ENCODE measurements at regions not wholly inside any gene's neighbourhood (a gene's known extent, or its start where the extent isn't known, plus 50 kb on each side); places are given as distances from the start of the nearest gene placed in this dataset.
"Not testable (repeated sequence)": the region's sequence is repeated elsewhere in the genome, so short reads cannot be mapped to it uniquely, and the experiment has no call there.

- DNase-seq, result no peak
These were observed 78.1 kb upstream of the HABP2 start for GRCh38 chr10:113474752-113475151.

- DNase-seq, result no peak
These were observed 77.5 kb upstream of the HABP2 start for GRCh38 chr10:113475381-113475807.

GRCh38 chr10:113476191-113476590 is 76.7 kb upstream of the HABP2 start:
- no peak for DNase-seq

- no peak for DNase-seq
These were observed 76.2 kb upstream of the HABP2 start for GRCh38 chr10:113476673-113477072.

- DNase-seq, result no peak
These were observed 75.4 kb upstream of the HABP2 start for GRCh38 chr10:113477451-113477850.

GRCh38 chr10:113479346-113480080 is 73.3 kb upstream of the HABP2 start:
- no peak for DNase-seq

GRCh38 chr10:113480081-113480360 is 72.8 kb upstream of the HABP2 start:
- DNase-seq, result no peak

GRCh38 chr10:113480851-113481502 is 71.9 kb upstream of the HABP2 start:
- DNase-seq, result no peak

GRCh38 chr10:113484487-113484886 is 68.4 kb upstream of the HABP2 start:
- no peak for DNase-seq

- no peak for DNase-seq
These were observed 67.1 kb upstream of the HABP2 start for GRCh38 chr10:113485736-113486135.

- no peak for DNase-seq
These were observed 66.3 kb upstream of the HABP2 start for GRCh38 chr10:113486531-113486930.

- DNase-seq, result no peak
These were observed 65.7 kb upstream of the HABP2 start for GRCh38 chr10:113487154-113487553.

- no peak for DNase-seq
These were observed 64.7 kb upstream of the HABP2 start for GRCh38 chr10:113488186-113488585.

- not testable (repeated sequence) for DNase-seq
These were observed 63.3 kb upstream of the HABP2 start for GRCh38 chr10:113489522-113489921.

- no peak for DNase-seq
These were observed 60.8 kb upstream of the HABP2 start for GRCh38 chr10:113491967-113492565.

- DNase-seq, result no peak
These were observed 59.7 kb upstream of the HABP2 start for GRCh38 chr10:113493195-113493594.

GRCh38 chr10:113493882-113494301 is 59.0 kb upstream of the HABP2 start:
- no peak for DNase-seq

GRCh38 chr10:113494761-113495160 is 58.1 kb upstream of the HABP2 start:
- no peak for DNase-seq

GRCh38 chr10:113495553-113495952 is 57.3 kb upstream of the HABP2 start:
- no peak for DNase-seq

- no peak for DNase-seq
These were observed 56.4 kb upstream of the HABP2 start for GRCh38 chr10:113496111-113497109.

GRCh38 chr10:113497198-113497597 is 55.7 kb upstream of the HABP2 start:
- DNase-seq, result no peak

- no peak for DNase-seq
These were observed 53.9 kb upstream of the HABP2 start for GRCh38 chr10:113498997-113499396.

- no peak for DNase-seq
These were observed 53.0 kb upstream of the HABP2 start for GRCh38 chr10:113499806-113500205.

Measured in NCI-H1436 (cell line).